Ectodermal cell (in vitro differentiated cells): ENCODE measurements at regions not wholly inside any gene's neighbourhood (a gene's known extent, or its start where the extent isn't known, plus 50 kb on each side); places are given as distances from the start of the nearest gene placed in this dataset.
"Not testable (repeated sequence)": the region's sequence is repeated elsewhere in the genome, so short reads cannot be mapped to it uniquely, and the experiment has no call there.

Experiments
- H3K27ac ChIP-seq: 2 replicates; pipeline ENCODE4 v1.7.0; 2013; ENCODE audit warnings: mild to moderate bottlenecking, low read depth, low read length; ENCODE audit not compliant: insufficient read depth, poor library complexity, severe bottlenecking
- H3K27me3 ChIP-seq: 2 replicates; pipeline ENCODE4 v1.7.0; 2013; ENCODE audit warnings: mild to moderate bottlenecking, low read length; ENCODE audit not compliant: insufficient read depth, control insufficient read depth, poor library complexity, severe bottlenecking
- H3K36me3 ChIP-seq: one replicate; pipeline ENCODE4 v1.7.0; 2013; ENCODE audit warnings: low read length; ENCODE audit not compliant: control insufficient read depth, insufficient read depth
- H3K4me1 ChIP-seq: one replicate; pipeline ENCODE4 v1.7.0; 2013; ENCODE audit warnings: low read length; ENCODE audit not compliant: control insufficient read depth, insufficient read depth
- H3K4me3 ChIP-seq: 2 replicates; pipeline ENCODE4 v1.7.0; 2013; ENCODE audit warnings: low read depth, low read length, control low read depth; ENCODE audit not compliant: insufficient read depth
- H3K9me3 ChIP-seq: 2 replicates; pipeline ENCODE4 v1.7.0; 2013; ENCODE audit warnings: mild to moderate bottlenecking, low read length, moderate library complexity; ENCODE audit not compliant: control insufficient read depth
- WGBS, 2 experiments: methylation state at CpG; one replicate each; pipeline ENCODE4 v1.1.7; 2013; ENCODE audit warnings: missing lambda C conversion rate in 2 of 2; 5-methylcytosine and 5-hydroxymethylcytosine counted together

GRCh38 chr15:34496207-34496995 lies 58.8 kb upstream of the GOLGA8A start:
- H3K4me3 ChIP-seq: no peak overlapping the region
- no peak overlapping the region for H3K27ac ChIP-seq
- H3K9me3 ChIP-seq: no peaks in the 10 kb centered on the region
- H3K4me1 ChIP-seq: no peaks in the 10 kb centered on the region
- 65 to 69% methylated on average over 17 to 28 of the region's 30 CpGs for WGBS, 2 experiments
- H3K27me3 ChIP-seq: peaks cover 90% of the 10 kb centered on the region
- H3K36me3 ChIP-seq: no peaks in the 10 kb centered on the region

DNA sequence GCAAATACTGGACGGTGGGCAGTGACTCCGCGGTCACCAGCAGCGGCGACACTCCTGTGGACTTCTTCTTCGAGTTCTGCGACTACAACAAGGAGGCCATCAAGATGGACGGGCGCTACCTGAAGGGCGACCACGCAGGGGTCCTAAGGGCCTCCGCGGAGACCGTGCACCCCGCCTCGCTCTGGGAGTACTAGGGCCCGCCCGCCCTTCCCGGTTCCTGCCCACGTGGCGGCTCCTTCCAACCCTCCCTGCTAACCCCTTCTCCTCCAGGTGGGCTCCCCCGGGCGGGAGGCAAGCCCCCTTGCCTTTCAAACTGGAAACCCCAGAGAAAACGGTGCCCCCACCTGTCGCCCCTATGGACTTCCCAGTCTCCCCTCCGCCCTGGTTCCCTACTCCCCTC lies 58.1 kb upstream of the GOLGA8A start:
- not testable (repeated sequence) for H3K4me1 ChIP-seq, H3K4me3 ChIP-seq, H3K27ac ChIP-seq, H3K36me3 ChIP-seq, H3K9me3 ChIP-seq
- peaks cover 93% of the 10 kb centered on the region for H3K27me3 ChIP-seq
- WGBS, 2 experiments: 91 to 92% methylated on average over 24 to 25 of the region's 26 CpGs

DNA sequence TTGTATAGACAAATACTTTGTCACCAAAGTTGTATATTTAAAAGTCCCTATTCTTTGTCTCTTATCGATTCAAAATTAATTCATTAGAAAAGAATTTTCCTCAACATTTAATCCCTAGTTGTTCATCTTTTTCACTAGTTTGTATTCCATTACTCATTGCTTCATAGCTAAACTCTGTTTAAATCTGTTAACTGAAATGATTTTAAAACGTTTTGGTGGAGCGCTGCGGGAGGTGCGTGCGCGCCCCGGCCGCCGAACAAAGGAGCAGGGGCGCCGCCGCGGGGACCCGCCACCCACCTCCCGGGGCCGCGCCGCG lies 56.4 kb upstream of the GOLGA8A start:
- Histone ChIP-seq H3K4me3 (no peak overlapping the region), H3K9me3 (no peaks in the 10 kb centered on the region), H3K27me3 (peaks cover 82% of the 10 kb centered on the region), H3K36me3 (no peaks in the 10 kb centered on the region), H3K27ac (no peak overlapping the region), H3K4me1 (no peaks in the 10 kb centered on the region)
- 2 to 6% methylated on average over 19 to 20 of the region's 20 CpGs for WGBS, 2 experiments

DNA sequence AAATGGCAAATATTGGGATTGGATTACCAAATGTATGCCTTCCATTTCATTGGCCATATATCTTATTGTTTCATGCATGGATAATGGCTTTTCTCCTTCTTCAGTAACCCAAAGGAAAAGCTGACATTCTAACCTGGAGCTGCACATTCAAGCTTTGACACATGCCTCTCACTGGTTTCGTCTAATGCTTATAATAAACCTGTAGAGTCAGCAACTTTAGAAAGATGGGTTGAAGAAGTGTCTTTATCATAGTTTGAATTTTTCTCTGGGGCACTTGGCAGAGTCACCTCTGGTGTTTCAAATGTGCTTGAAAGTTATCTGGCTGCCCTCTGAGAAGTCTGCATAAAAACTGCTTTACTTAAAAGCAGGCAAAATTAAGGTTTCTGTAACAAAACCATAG lies 55.4 kb upstream of the GOLGA8A start:
- H3K9me3 ChIP-seq: no peaks in the 10 kb centered on the region
- H3K36me3 ChIP-seq: no peaks in the 10 kb centered on the region
- no peak overlapping the region for H3K27ac ChIP-seq
- no peaks in the 10 kb centered on the region for H3K4me1 ChIP-seq
- H3K27me3 ChIP-seq: peaks cover 75% of the 10 kb centered on the region
- no peak overlapping the region for H3K4me3 ChIP-seq
- 86 to 100% methylated on average over 1 of the region's 1 CpG for WGBS, 2 experiments

DNA sequence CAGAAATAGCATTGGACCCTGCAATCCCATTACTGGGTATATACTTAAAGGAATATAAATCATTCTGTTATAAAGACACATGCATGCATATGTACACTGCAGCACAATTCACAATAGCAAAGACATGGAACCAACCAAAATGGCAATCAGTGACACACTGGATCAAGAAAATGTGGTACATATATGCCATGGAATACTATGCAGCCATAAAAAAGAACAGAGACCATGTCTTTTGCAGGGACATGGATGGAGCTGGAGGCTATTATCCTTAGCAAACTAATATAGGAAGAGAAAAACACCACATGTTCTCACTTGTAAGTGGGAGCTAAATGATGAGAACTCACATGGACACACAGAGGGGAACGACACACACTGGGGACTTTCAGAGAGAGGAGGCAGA lies 53.9 kb upstream of the GOLGA8A start:
- 82 to 90% methylated on average over 1 of the region's 1 CpG for WGBS, 2 experiments
- peaks cover 60% of the 10 kb centered on the region for H3K27me3 ChIP-seq
- H3K9me3 ChIP-seq, H3K27ac ChIP-seq, H3K4me3 ChIP-seq, H3K4me1 ChIP-seq, H3K36me3 ChIP-seq: not testable (repeated sequence)

DNA sequence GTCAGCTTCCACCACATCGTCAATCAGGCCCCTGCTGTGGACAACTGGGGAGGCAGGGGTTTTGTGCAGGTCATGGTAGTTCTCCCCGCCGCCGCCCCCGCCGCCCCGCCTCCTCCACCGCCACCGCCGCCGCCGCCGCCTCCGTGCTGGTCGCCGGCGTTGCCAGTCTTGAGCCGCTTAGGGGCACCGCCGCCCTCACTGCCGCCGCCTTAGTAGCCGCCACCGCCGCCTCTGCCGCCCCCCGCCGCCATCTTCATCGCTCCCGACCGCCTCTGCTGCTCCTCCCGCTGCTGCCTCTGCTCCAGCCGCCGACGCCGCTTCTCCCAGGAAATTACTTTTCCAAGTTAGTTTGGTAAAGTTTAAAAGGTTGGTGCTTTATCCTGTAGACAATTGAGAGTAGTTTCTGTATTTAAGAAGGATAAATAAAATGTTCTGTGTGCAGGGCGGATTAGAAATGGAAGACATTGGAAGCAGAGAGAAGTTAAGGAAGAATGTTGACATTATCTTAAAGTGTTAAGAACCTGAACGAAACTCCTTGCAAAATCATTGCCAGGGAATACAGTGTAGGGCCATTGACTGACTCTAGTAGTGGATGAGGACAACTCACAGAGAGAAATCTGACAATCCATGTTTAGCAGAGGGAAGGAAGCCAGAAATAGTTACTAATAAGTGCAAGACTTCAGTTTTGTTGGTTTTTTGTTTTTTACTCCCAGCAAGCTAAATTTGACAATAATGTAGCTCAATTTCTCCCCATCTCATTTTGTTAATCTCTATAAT lies 53.0 kb upstream of the GOLGA8A start:
- no peaks in the 10 kb centered on the region for H3K4me1 ChIP-seq
- H3K36me3 ChIP-seq: no peaks in the 10 kb centered on the region
- no peaks in the 10 kb centered on the region for H3K9me3 ChIP-seq
- H3K4me3 ChIP-seq: peak overlapping the region; percentile 10
- no peak overlapping the region for H3K27ac ChIP-seq
- H3K27me3 ChIP-seq: peaks cover 52% of the 10 kb centered on the region
- 11 to 19% methylated on average over 36 to 37 of the region's 38 CpGs for WGBS, 2 experiments

- H3K27ac ChIP-seq, H3K4me1 ChIP-seq, H3K9me3 ChIP-seq, H3K4me3 ChIP-seq, H3K36me3 ChIP-seq: not testable (repeated sequence)
- WGBS, 2 experiments: 95 to 98% methylated on average over 29 to 37 of the region's 37 CpGs
- H3K27me3 ChIP-seq: peaks cover 38% of the 10 kb centered on the region
Measured at GRCh38 chr15:34488973-34489959, 51.7 kb upstream of the GOLGA8A start.
